NK-92 (cell line): ENCODE measurements at regions not wholly inside any gene's neighbourhood (a gene's known extent, or its start where the extent isn't known, plus 50 kb on each side); places are given as distances from the start of the nearest gene placed in this dataset.

Experiments
- DNase-seq: peaks from one replicate; lab custom pipeline; 2025; ENCODE audit not compliant: unreplicated experiment; lab: John Stamatoyannopoulos, UW

DNA sequence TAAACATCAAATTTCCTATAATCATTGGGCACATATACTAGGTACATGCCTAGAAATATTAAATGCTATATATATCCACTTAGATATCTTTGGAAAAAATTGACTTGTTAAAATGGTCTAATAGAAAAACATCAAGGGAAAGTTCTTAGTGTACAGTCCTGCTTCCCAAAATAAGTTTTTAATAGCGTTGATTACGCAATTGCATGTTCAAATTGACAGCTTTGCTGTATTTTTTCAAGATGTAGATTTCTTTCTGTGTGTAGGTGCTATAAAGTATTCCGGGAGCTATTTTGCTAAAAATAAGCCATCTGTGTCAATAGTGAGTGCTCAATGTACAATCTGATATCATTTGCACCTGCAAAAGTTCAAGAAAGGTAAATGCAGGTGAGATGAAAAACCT, 463.9 kb upstream of the ATP2B1 start:
- DNase-seq: no peak

DNA sequence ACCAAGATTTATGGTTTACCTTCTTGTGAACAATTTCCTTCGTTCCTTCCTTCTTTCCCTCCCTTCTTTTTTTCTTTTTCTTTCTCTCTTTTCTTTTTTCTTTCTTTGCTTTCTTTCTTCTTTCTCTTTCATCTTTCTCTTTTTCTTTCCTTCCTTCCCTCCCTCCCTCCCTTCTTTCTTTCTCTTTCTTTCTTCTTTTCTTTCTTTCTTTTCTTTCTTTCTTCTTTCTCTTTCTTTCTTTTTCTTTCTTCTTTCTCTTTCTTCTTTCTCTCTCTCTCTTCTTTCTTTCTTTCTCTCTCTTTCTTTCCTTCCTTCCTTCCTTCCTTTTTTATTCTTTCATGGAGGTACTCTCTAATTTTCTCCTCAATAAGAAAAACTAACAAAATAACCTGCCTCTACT, 462.1 kb upstream of the ATP2B1 start:
- DNase-seq: no peak

DNA sequence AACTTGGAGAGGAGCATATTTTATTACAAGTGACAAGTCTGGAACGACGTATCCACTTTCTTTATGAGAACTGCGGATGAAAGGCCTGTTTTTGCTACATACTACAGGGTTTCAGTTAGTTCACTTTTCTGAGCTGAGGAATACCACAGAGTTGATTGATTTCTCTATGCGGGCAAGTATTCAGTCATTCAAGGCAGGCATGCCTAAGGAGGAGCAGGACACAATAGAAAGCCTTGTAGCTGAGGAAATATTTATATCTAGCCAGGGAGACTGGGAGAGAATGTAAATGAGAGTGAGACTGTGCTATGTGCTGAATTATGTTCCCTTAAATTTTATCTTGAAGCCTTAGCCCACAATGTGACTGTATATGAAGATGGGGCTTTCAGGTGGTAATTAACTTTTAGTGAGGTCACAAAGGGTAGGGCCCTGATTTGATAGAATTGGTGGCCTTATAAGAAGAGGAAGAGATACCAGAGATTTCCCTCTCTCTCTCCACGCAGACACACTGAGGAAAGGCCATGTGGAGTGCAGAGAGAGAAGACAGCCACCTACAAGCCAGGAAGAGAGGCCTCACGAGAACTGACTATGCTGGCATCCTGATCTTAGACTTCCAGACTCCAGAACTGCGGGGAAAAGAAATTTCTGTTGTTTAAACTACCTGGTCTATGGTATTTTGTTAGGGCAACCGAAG, 459.0 kb upstream of the ATP2B1 start:
- DNase-seq: no peak

DNA sequence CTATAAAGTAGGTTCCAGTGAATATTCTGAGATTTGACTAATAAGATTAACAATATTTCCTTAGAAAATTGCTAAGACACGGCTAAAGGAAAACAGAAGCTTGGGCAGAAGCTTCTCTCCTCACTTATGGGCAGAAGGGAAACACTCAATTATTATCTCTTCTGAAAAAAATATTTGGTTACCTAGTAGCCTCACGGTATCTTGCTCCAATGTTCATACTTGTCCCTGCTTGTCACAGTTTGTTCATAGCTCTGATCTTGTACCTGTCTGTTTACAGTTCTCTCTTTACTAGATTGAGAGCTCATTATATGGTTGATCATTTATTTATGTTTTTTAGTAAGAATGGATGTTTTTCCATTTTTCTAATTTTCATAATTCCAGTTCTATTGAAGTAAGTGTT, 458.0 kb upstream of the ATP2B1 start:
- DNase-seq: no peak

DNA sequence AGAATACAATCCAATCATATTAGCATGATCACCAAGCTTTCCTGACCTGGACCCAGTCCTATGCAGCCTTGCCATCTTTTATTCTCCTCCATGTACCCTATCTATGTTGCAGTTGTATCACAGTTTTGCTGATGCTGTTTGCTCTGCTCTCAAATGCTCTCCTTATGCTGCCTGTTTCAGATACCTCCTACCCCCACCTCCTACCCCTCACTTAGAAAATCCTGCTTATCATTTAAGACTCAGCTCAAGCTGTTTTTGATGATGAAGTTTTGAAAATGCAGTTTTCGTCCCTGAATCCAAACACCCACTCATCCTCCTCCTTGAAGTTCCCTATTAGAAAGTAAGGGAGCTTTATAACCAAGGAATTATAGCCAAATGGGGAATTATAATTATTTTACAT, 457.4 kb upstream of the ATP2B1 start:
- DNase-seq: no peak

DNA sequence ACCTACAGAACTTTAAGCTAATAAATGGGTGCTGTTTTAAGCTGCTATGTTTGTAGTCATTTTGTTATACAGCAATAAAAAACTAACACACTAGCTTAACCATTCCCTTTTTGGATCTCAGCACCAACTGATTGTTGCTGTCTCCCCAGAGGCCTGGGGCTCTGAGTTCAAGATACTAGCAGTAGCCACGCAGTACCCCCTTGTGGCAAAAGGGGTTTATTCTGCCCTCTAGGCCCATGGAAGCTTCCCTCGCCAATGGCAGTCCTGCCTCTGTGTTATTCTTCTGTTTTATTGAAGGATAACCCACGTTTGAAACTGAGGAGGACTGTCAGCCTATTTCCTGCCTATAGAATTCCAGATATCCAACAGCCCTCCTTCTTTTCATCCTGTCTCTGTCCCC, 455.3 kb upstream of the ATP2B1 start:
- no peak for DNase-seq

DNA sequence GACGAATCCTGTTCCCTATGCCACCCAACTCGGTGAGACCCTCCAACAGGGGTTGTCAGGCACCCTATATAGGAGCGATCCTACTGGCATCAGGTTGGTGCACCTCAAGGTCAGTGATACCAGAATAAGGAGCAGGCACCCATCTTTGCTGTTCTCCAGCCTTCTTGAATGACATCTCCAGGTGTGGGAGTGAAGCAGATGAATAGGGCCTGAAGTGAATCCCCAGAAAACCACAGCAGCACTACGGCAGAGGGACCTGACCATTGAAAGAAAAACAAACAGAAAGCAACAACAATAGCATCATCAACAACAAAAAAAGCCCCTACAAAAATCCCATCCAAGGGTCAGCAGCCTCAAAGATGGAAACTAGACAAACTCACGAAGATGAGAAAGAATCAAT, 445.2 kb upstream of the ATP2B1 start:
- DNase-seq: no peak

DNA sequence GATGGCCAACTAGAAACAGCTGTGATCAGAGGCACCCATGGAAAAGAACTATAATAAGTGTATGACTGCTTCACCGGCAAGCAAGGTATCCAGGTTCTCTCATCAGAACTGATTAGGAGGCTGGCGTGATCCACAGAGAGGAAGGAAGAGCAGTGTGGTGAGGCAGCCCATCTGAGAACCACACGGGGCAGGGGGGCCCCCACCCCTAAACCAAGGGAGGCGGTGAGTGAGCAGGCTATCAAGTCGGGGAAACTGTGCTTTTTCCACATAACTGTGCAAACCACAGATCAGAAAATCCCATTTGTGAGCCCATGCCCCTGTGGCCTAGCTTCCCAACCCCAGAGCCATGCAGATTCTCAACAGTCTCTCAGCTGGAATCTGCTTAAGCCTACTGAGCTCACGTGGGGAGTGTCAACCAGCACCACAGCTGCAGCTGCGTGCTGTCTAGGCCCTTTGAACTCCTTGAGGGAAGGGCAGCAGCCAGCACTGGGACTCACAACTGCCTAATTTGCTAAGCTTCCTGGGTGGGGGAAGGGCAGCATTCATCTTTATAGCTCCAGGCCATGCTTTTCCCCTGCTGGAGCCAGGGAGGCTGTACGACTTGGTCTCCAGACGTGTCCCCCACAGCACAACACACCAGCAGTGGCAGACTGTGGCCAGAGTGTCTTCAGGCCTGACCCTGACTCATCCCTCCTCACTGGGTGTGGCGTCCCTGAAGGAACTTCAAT, 444.4 kb upstream of the ATP2B1 start:
- DNase-seq: no peak

DNA sequence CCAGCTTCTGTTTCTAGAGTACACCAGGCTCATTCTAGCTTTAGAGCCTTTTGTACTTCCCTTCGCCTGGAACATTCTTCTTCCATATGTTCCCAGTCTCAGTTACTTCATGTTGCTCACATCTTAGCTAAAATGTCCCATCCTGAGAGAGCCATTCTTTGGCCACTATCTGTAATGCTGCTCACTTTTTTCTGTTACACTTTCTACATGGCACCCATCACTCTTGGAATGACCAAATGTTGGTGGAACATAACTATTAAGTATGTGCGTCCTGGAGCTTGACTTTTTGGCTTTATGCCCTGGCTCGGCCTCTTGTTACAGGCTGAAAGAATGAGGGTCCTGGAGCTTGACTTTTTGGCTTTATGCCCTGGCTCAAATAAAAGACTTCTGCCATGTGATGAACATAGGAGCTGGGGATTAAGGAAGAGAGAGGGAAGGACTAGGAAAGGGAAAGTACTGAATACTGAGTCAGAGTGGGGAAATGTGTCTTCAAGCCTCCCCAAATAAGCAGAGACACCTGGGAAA, 442.9 kb upstream of the ATP2B1 start:
- DNase-seq: no peak

DNA sequence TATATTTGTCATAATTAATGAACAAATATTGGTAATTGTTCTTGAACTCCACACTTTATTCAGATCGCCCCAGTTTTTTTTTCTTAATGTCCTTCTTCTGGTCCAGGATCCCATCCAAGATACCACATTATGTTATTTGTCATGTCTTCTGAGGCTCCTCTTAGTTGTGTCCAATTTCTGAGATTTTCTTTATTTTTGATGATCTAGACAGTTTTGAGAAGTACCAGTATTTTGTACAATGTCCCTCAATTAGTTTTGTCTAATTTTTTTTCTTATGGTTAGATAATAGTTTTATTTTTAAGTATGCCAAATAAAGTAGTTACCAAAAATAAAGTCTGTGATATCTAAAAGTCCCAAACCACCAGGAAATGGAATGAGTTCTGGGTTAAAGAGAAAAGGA, 440.8 kb upstream of the ATP2B1 start:
- DNase-seq: no peak

DNA sequence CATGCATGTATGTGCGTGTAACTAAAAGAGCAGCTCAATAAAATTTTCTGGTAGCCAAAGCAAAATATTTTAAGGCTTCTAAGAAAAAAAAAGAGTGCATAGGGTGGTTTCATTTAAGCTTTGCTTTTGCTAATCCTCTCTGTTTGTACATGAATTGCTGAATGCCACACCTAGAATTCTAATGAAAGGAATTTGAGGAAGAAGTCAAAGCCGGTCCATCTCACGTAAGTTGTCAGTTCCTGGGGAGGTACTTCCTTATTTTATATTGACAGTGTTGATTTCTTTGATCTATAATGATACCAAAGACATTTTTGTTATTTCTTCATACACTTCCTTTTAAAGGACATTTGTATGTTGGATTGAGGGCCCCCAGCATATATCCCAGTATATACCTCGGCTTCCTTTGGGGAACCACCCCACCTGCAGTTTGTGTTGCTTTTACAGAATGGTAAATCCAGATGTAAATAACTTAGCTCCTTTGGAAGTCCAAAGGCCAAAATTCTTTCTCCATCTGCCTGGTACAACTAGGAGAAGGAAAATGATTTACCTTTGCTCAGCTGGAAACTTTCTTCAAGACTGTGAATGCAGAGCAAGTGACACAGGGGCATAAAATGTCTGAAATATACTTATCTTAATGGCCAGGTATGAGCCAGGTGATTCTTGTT, 420.9 kb upstream of the ATP2B1 start:
- no peak for DNase-seq

DNA sequence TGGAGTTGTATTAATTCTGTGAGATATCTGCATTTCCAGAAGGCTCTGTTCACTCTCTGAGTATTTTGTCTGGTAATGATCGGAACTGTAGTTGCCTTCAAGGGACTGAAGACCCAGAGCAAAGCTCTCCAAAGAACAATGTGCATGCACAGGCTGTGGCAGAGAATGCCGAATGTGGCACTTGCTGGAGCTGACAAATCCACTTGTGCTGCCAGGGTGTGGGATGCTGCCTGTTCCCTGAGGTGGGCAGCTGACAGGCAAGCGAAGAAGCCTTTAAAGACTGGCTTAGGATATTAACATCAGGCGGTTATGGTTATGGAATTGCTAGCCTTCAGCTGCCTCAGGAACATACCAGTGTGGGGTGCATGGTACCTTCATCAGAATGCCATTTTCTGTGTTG, 419.9 kb upstream of the ATP2B1 start:
- no peak for DNase-seq

DNA sequence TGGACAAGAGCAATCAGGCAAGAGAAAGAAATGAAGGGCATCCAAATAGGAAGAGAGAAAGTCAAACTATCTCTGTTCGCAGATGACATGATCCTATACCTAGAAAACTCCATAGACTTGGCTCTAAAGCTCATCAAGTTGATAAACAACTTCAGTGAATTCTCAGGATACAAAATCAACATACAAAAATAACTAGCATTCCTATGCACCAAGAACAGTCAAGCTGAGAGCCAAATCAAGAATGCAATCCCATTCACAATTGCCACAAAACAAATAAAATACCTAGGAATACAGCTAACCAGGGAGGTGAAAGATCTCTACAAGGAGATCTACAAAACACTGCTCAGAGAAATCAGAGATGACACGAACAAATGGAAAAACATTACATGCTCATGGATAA, 417.5 kb upstream of the ATP2B1 start:
- DNase-seq: no peak

DNA sequence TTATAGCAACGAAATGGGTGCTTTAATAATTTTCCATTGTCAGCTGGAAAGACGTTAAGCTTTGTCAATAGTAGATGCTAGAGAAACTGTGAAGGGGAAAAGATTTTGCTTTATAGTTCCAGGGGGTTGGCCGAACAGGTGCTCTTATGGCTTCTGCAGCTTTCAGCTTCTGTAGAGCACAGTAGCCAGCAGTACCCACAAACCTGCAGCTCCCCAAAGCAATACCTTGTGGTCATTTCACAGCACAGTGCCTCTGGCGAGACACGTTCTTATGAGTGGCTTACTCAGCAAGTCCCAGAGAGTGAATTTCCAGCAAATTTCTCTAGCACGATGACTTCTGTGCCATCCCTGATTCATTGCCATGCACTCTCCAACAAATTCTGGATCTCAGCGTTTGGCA, 416.3 kb upstream of the ATP2B1 start:
- no peak for DNase-seq

DNA sequence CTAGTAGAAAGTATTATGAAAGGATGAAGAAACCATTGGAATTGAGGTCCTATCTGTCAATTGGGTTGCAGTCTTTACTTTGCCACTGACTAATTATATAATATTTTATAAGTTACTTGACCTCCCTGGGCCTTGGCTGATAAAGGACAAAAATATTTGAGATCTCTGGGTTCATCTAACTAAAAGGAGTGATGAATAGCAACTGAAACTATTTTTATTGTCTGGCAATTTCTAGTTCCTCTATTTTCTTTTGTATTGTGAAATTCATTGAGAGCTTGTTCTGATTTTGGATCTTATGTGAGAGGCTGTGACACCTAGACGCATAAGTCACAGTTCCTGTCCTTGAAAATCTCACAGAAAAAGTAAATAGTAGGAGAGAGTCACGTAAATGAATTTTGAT, 415.7 kb upstream of the ATP2B1 start:
- DNase-seq: no peak

DNA sequence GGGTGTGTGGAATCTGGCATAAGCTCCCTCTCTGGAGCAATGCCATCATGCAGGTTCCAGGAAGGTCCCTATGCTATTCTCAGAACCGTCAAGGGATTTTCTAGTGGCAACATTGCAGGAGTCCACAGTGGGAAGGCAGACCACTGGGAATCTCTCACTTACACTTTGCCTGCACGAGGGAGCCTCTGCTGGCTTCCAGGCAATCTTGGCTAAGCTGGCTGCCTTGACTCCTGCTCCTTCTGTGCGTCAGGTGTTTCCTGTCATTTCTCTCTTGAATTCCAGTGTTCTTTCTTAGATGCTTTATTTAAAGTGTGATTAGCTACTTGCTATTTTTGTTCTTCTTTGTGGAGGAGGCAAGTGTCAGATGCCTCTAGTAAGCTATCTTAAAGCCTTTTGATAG, 414.0 kb upstream of the ATP2B1 start:
- DNase-seq: no peak

DNA sequence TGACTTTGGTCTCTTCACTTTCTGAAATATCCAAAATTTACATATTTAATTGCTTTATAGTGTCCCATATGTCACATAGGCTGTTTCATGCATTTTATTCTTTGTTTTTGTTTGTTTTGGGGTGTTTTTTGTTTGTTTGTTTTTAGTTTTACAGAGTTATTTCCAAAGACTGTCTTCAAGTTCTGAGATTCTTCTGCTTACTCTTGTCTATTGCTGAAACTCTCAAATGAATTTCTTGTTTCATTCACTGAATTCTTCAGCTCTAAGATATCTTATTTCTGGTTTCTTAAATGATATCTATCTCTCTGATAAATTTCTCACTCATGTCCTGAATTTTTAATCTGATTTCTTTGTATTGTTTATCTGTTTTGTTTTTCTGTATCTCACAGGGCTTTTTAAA, 412.0 kb upstream of the ATP2B1 start:
- no peak for DNase-seq

DNA sequence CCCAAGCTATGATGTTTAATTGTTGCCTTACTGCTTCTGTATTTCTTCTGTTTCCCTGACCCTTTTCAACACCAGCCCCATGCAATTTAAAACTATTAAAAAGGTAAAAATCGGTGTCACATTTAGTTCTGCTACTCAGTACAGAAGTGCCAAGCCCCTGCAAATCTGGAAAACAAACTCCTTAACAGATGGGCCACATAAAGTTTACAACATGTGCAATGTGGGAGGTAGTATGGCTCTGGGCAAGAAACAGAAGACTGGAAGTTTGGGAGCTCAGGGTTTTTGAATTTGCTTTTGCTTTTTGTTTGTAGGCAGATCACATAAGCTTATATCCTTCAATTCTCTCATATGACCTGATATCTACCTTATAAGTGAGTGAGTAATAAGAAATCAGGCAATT, 404.0 kb upstream of the ATP2B1 start:
- DNase-seq: no peak

DNA sequence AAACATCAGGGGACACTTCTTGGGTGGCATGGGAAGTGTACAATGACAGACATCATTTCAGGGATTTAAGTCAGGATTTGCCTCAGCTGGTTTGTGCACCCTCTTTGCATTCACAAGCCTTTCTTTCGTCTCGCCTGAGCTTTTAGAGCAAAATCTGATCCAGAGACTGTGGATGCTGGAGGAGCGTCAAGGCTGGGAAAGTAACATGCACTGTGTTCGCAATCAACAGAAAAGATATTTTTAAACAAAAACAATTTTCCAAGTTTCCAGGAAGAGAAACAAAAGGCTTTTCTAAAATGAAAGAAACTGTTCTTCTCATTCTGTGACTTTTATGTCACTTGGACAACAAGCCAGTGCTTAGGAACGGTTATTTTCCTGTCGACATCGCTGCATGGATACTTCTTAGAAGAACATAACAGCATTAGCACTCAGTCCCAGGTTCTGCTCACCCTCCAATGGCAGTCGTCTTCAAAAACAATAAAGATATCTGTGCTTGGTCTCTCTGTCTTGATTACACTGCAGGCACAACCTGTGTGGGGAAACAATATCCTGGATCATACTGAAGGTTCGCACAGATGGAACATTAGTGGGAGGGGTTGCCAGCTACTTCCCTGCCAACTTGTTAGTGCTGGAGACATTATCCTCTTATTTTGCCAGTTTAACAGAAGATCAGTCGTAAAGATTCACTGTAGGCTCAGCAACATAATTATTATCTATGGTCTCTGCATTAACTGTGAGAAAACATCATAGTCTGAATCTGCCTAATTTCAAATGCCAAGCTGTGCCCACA, 403.3 kb upstream of the ATP2B1 start:
- DNase-seq: no peak

DNA sequence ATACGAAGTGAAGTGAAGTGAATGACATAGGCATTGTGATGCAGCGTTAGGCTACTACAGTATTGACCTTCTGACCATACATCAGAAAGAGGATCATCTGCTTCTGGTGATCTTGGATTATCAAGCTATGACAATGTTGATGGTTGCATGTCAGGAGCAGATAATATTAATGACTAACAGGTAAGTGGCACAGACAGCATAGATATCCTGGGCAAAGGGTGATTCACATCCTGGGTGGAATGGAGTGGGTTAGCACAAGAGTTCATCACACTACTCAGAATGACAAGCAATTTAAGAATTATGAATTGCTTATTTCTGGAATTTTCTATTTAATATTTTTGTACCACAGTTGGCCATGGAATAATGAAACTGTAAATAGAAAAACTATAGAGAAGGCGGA, 397.9 kb upstream of the ATP2B1 start:
- DNase-seq: no peak

DNA sequence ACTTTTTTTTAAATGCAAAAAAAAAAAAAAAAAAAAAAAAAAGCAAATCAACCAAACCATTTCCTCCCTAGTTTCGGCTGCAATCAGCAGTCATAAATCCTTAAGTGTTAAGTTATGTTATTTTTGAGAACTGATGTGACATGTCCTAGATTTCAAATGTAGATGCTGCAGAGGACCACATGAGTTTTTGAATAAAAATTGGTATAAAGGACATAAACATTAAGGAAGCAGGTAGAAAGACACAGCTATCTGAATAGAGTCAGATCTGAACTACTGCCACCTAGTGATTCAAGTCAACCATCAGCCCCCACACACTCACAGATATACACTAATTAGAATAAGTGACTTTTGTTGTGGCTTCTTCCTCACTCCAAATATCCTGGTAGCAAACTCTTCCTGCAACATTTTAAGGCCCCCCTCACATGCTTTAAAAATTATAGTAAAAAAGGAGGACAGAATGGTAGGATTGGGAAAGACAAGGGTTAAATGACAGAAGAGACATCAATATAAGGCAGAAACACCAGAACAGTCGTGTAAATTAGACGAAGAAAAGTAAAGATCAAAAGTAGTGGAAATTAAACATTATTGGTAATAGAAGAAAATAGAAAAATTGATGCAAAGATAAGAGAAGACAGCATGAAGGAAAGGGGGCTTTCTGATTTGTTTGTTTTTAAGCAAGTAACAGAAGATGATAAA, 394.5 kb upstream of the ATP2B1 start:
- DNase-seq: no peak
